Right kidney (tissue), 1 donor: ENCODE measurements at regions not wholly inside any gene's neighbourhood (a gene's known extent, or its start where the extent isn't known, plus 50 kb on each side); places are given as distances from the start of the nearest gene placed in this dataset.

Experiments
- DNase-seq: peaks from one replicate; pipeline ENCODE4 v3.0.0-alpha.2; 2016

DNA sequence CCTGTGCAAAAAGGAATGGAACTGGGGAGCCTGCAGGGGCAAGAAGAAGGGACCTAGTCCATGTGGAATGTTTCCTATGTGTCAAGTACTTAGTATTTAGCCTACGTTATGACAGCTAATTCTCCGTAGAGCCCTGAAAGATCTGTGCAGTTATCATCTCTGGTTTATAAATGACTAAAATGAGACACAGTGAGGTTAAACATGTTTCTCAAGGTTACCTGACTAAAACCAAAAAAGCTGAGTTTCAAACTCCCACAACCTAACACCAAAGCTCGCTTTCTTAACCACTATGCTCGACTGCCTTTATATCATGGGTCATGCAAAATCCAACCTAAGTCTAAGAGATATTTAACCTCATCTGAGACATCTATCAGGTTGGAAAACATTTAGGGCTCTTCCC lies 53.3 kb upstream of the CCL2 start:
- DNase-seq: no peak

DNA sequence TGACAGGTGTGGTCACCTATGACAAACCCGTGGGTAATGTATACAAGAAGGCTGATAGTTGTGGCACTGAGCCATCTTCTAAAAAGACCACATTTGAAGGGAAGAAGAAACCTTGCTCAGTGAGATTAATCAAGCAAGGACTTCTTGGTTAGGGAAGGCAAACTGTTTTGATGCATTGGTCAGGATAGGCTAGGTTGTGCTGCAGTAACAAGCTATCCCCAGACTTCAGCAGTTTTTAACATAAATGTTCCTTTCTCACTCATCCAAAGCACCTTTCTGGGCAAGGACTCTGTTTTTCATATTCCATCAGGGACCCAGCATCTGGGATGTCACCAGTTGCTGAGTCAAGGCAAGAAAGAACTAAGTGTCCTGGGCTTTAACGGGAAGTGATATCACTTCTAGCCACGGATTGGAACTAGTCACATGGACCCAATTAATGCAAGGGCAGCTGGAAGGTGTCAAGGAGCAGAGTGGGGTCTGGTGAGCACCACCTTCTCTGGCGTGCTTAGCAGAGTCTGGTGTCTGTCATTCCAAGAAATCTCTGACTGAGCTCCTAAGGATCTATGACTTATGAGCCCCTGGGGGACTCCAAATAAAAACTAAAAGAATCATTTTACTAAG lies 52.0 kb upstream of the CCL2 start:
- DNase-seq: no peak

DNA sequence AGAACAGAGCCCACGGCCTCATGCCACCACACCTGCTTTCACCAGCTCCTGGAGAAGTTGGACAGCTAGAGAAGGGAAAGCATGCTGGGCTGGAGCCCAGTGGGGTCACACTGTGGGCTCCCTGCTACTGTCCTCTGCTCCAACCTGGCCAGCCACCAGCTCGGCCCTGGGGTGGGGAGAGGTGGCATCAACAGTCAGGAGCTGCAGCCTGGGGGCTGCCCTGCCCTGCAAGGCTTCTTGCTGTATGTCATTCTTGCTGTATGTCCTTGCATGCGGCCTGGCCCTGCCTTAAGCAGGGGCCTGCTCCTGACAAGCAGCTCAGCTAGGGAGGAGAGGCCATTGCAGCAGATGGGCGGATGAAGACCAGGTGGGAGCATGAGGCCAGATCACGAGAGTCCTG lies 50.7 kb upstream of the CCL2 start:
- DNase-seq: no peak
